Neural crest cell (in vitro differentiated cells): ENCODE measurements at regions not wholly inside any gene's neighbourhood (a gene's known extent, or its start where the extent isn't known, plus 50 kb on each side); places are given as distances from the start of the nearest gene placed in this dataset.
"Not testable (repeated sequence)": the region's sequence is repeated elsewhere in the genome, so short reads cannot be mapped to it uniquely, and the experiment has no call there.

Experiments
- DNase-seq: peaks from one replicate; pipeline ENCODE4 v3.0.0; 2021; ENCODE audit warnings: low read depth, mixed read lengths, low spot score
- H3K27ac Mint-ChIP-seq: one replicate; pipeline ENCODE4 v1.8.0; 2021; ENCODE audit warnings: mild to moderate bottlenecking, mixed read lengths; ENCODE audit not compliant: unreplicated experiment
- H3K27me3 Mint-ChIP-seq: 2 replicates; pipeline ENCODE4 v1.8.0; 2021; ENCODE audit warnings: low read depth, mild to moderate bottlenecking, mixed read lengths
- H3K36me3 Mint-ChIP-seq: 2 replicates; pipeline ENCODE4 v1.8.0; 2021; ENCODE audit warnings: low read depth, mild to moderate bottlenecking, mixed read lengths
- H3K4me1 Mint-ChIP-seq: 2 replicates; pipeline ENCODE4 v1.8.0; 2021; ENCODE audit warnings: mixed read lengths
- H3K4me3 Mint-ChIP-seq: one replicate; pipeline ENCODE4 v1.8.0; 2021; ENCODE audit warnings: mild to moderate bottlenecking, mixed read lengths
- H3K9me3 Mint-ChIP-seq: 2 replicates; pipeline ENCODE4 v1.8.0; 2021; ENCODE audit warnings: mixed read lengths
- CTCF ChIP-seq: fragments of 200-600 bp; sonication (generic); conservative IDR thresholded peaks from 2 replicates; pipeline ENCODE4 v1.5.0; 2021; ENCODE audit warnings: antibody characterized with exemption, mild to moderate bottlenecking

GRCh38 chr2:215889240-215889969 is 123.9 kb downstream of the MREG start:
- H3K4me3 Mint-ChIP-seq, DNase-seq, H3K36me3 Mint-ChIP-seq, H3K27me3 Mint-ChIP-seq, H3K9me3 Mint-ChIP-seq, H3K27ac Mint-ChIP-seq: not testable (repeated sequence)
- peaks cover 16% of the 10 kb centered on the region for H3K4me1 Mint-ChIP-seq

GRCh38 chr2:215888680-215889079 is 124.7 kb downstream of the MREG start:
- Mint-ChIP-seq H3K4me1 (peaks cover 23% of the 10 kb centered on the region), H3K36me3 (no peaks in the 10 kb centered on the region), H3K27ac (no peak overlapping the region), H3K9me3 (peaks cover 8% of the 10 kb centered on the region), H3K4me3 (no peak overlapping the region), H3K27me3 (no peaks in the 10 kb centered on the region)
- DNase-seq, result no peak
- no peak for TF ChIP-seq CTCF

GRCh38 chr2:215887303-215887702 is 126.0 kb downstream of the MREG start:
- no peak for TF ChIP-seq CTCF
- H3K4me3 Mint-ChIP-seq, result no peak overlapping the region
- DNase-seq, result no peak
- H3K36me3 Mint-ChIP-seq, result no peaks in the 10 kb centered on the region
- H3K27ac Mint-ChIP-seq, result no peak overlapping the region
- peaks cover 35% of the 10 kb centered on the region for H3K4me1 Mint-ChIP-seq
- peaks cover 8% of the 10 kb centered on the region for H3K9me3 Mint-ChIP-seq
- no peaks in the 10 kb centered on the region for H3K27me3 Mint-ChIP-seq

- H3K36me3 Mint-ChIP-seq, result no peaks in the 10 kb centered on the region
- peaks cover 43% of the 10 kb centered on the region for H3K4me1 Mint-ChIP-seq
- no peak for DNase-seq
- no peak overlapping the region for H3K27ac Mint-ChIP-seq
- H3K27me3 Mint-ChIP-seq, result no peaks in the 10 kb centered on the region
- no peak overlapping the region for H3K4me3 Mint-ChIP-seq
- TF ChIP-seq CTCF, result no peak
- H3K9me3 Mint-ChIP-seq, result peaks cover 6% of the 10 kb centered on the region
These were observed 127.3 kb downstream of the MREG start for GRCh38 chr2:215886022-215886421.

- no peak overlapping the region for H3K4me3 Mint-ChIP-seq
- peaks cover 6% of the 10 kb centered on the region for H3K9me3 Mint-ChIP-seq
- H3K27ac Mint-ChIP-seq, result no peak overlapping the region
- peaks cover 48% of the 10 kb centered on the region for H3K4me1 Mint-ChIP-seq
- H3K27me3 Mint-ChIP-seq, result no peaks in the 10 kb centered on the region
- H3K36me3 Mint-ChIP-seq, result no peaks in the 10 kb centered on the region
- no peak for DNase-seq
- no peak for TF ChIP-seq CTCF
These were observed 127.8 kb downstream of the MREG start for GRCh38 chr2:215885536-215885935.

- Mint-ChIP-seq H3K9me3 (peaks cover 4% of the 10 kb centered on the region), H3K27me3 (no peaks in the 10 kb centered on the region), H3K4me3 (peak overlapping the region; percentile 29), H3K27ac (peak overlapping the region; percentile 35), H3K36me3 (no peaks in the 10 kb centered on the region), H3K4me1 (peaks cover 53% of the 10 kb centered on the region)
- no peak for DNase-seq
- no peak for TF ChIP-seq CTCF
These were observed 128.8 kb downstream of the MREG start for GRCh38 chr2:215884451-215885087.
